ENCODE measurements at regions not wholly inside any gene's neighbourhood (a gene's known extent, or its start where the extent isn't known, plus 50 kb on each side); places are given as distances from the start of the nearest gene placed in this dataset.

GRCh38 chr6:159360306-159360705, 191.1 kb downstream of the FNDC1 start:
- no peak overlapping the region for H3K27ac ChIP-seq
- TF ChIP-seq CTCF (conservative IDR thresholded peaks at IDR 0.05), result no peak

GRCh38 chr6:159359581-159360297, 190.5 kb downstream of the FNDC1 start:
- H3K27ac ChIP-seq, result no peak overlapping the region
- no peak for TF ChIP-seq CTCF (conservative IDR thresholded peaks at IDR 0.05)

DNA sequence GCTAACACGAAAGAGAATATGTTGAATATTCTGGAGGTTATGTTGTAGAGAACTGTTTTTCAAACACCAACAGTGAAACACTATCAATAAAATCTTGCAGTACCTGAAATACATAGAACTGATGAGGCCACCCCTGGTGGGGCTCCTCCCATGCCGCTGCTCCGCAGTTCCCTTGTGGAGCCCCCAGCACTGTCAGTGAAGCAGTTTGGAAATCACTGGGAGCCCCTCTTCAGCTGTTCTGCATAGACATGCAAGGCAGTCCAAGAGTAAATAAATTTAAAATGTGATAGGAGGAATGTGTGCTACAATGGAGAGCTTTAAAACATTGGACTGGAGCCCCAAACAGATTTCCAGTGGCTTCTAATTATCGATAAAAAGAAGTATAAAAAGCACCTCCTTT, 189.4 kb downstream of the FNDC1 start:
- no peak for TF ChIP-seq CTCF (conservative IDR thresholded peaks at IDR 0.05)
- no peak overlapping the region for H3K27ac ChIP-seq

DNA sequence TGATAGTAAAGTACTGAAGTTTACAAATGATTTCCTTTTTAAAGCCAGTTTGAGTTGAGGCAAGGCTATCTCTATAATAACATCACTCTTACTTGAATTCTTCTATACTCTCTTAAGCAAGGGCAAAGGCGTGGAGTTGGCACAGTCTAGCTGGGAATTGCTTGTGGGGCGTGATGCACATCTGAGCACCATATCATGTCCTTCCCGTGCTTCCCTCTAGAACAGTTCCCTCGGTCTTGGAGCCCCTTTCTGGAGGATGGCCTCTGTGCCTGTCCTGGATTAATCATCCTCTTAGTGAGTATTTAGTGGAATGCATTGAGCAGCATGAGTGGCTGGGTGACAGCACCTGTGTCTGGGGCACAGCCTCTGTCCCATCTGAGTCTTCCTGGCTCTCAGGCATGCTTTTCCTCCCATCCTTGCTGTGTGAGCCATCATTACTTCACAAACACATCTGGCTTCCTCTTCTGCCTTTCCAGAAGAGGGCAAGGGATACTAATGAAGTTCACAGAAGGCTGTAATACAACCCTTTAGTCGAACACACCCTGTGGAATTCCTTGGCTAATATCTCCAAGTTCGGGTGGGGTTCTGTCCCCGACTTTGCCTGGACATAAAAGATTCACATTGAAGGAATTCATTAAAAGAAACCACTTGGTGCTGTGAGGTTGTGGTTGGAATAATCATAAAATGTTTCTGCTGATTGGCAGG, 188.2 kb downstream of the FNDC1 start:
- no peak for TF ChIP-seq CTCF (conservative IDR thresholded peaks at IDR 0.05)
- H3K27ac ChIP-seq, result no peak overlapping the region

DNA sequence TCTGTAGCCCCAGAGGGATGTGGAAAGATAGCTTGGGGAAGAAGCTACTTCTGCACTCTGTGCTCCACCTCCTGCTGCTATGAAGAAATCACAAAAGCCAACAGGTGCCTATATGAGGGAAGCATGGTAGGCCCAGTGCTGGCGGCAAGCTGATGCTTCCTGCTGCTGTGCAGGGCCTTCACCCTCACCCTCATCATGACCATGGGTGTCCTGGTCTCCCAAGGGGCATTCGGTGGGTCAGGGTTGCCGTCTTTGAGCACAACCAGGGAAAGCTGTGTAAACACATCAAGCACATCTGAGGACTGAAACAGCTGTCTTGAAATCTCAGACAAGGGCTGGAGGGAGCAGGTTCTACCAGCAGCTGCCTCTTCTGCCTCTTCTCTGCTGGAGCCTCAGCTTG, 184.0 kb downstream of the FNDC1 start:
- H3K27ac ChIP-seq, result no peak overlapping the region
- TF ChIP-seq CTCF (conservative IDR thresholded peaks at IDR 0.05), result no peak

DNA sequence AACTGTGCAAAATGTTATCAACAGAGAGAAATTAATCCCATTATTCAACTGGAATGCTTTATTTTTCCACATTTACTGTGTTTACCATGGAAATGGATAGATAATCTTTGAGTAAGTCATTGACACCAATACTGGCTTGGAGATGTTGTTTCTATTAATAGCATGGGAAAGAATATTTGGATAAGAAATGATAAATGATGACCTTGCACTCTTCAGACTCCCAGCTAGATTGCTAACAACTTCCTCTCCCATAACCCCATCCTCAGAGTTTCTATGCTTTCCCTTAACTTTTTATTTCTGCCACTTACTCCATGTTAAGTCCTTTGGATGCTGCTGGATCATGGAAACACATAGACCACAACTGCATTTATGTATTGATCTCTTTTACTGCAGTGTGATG, 182.5 kb downstream of the FNDC1 start:
- no peak for TF ChIP-seq CTCF (conservative IDR thresholded peaks at IDR 0.05)
- H3K27ac ChIP-seq, result no peak overlapping the region

DNA sequence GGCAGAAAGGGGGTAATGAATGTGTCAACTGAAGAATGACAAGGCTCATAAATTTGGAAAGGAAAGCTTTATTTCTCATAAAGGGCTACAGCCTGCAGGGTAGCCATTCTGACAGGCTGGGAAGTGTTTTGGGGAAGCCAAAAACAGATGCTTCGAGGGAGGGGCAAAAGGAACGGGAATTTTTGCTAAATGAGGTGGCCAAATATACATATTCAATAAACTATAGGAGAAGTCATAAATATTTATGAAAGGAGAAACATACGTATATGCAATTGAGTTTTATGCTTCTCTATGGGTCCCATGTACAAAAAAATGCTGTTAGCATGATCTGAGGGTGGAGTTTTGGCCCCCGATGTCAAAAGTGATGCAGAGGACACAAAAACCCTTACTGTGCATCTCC, 180.7 kb downstream of the FNDC1 start:
- H3K27ac ChIP-seq, result no peak overlapping the region
- no peak for TF ChIP-seq CTCF (conservative IDR thresholded peaks at IDR 0.05)
